HG02981 (cell line): ENCODE measurements at regions not wholly inside any gene's neighbourhood (a gene's known extent, or its start where the extent isn't known, plus 50 kb on each side); places are given as distances from the start of the nearest gene placed in this dataset.
"Not testable (repeated sequence)": the region's sequence is repeated elsewhere in the genome, so short reads cannot be mapped to it uniquely, and the experiment has no call there.

Experiments used
- ATAC-seq: cut with Tn5 transposase; IDR thresholded peaks from one replicate; pipeline ENCODE4 v1.9.1; 2021; ENCODE audit warnings: mild to moderate bottlenecking, moderate library complexity; ENCODE audit not compliant: unreplicated experiment

DNA sequence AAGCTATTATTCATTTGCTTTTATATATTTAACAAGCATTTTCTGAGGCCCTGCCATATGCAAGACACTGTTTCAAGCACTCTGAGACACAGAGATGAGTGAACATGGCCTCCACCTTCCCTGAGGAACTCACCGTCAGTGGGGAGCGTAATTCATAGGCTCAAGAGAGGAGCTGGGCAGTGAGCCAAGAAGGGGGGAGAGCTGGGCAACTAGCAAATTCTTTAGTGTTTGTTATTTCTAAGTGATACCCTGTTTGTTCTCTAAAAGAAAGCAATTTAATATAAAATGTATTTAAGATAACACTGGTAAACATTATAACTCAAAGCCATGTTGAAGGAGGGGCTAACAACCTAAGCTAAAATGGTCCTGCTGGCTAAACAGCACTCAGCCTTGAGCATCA lies 119.2 kb upstream of the NGF start:
- ATAC-seq: no peak

DNA sequence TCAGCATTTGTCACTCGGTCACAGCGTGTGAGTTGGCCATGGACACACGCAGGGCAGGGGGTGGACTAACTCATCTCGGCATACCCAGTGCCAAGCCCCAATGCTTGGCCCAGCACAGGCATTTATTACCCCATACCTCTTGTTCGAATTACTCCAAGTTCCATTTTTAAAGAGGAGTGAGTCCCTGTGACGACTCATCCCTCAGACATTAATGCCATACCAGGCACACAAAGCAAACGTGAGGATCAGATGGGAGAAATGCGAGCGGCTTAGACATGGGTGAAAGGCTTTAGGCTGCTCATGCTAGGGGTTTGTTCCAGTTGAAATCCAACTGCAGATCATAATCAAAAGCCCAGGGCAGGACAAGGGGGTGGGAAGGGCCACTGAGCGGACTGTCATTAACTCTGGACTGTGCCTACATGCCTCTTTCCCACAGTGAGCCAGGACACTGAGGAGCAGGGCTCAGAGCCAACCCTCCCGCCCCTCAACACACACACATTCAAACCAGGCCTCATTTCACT lies 118.5 kb upstream of the NGF start:
- ATAC-seq: no peak

DNA sequence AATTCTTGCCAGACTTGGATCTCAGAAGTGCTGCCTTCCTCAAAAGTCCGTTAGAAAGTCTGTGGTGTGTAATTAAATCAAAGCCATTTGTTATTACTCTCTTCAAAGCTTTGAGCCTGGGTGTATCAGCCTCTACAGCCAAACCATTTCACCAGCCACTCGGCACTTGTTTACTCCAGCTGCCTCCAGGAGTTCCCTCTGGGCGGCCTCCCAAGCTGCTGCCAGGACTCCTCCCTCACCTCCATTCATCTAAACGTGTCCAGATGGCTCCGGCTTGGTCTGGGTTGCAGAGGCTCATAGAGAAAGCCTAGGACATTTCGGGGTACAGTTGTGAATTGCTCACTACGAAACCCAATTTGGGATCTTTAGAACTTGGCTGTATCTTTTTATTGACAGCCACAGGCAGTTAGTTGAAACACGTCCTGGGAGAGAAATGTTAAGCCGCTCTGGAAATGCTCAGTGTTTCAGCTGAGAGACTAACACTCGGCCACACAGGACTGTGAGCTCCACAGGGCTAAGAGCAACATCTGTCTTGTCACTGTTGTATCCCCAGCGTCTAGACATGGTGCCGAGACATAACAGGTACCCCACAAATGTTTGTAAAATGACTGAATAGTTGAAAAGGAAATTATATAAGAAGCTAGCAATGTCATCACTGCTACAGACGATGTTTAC lies 116.9 kb upstream of the NGF start:
- no peak for ATAC-seq

DNA sequence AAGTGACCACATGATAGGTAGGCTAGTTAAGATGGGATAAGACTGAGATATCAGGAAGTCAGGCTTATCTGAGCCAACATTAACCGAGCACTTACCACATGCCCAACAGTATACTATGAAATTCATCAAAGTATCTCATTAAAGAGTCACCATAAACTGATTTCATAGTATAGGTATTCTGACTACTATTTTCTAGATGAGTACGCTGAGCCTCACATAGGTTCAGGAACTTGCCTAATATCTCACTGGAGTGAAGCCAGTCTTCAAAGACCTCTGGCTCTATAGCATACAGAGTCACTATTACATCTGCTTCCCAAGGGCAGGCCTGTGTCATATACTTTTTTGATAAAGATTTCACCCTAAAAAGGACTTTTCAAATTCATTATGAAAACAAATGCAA lies 115.6 kb upstream of the NGF start:
- ATAC-seq: no peak

DNA sequence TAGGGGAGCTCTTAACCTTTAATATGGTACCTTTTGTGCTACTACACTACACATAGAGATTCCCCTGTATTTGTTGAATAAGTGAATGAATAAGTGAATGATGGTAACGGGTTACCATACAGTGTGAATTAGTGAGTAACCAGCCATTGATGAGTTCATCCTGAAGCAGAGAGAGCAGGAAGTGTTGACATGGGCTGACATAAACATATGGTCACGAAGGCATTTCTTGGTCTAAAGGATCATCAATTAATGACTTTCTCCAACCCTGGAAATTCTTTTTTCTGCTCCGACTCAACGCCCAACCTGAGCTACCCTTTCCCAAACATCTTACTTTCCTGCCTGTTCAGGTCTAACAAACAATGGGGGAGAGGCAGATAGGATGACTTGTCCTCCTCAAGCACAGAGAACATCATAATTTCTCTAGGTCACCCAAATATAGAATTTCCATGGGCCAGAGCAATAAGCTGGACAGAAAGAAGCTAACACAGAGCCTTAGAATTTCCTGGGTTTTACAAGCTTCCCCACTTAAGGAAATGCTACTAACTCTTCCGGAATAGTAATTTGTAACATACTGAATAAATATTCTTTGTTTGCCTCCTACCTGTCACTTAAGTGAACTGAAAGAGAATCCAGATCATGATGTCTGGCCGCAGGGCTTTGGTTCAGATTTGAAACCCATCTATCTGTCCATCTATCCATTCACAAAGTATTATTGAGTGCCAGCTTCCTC lies 114.7 kb upstream of the NGF start:
- ATAC-seq: no peak

DNA sequence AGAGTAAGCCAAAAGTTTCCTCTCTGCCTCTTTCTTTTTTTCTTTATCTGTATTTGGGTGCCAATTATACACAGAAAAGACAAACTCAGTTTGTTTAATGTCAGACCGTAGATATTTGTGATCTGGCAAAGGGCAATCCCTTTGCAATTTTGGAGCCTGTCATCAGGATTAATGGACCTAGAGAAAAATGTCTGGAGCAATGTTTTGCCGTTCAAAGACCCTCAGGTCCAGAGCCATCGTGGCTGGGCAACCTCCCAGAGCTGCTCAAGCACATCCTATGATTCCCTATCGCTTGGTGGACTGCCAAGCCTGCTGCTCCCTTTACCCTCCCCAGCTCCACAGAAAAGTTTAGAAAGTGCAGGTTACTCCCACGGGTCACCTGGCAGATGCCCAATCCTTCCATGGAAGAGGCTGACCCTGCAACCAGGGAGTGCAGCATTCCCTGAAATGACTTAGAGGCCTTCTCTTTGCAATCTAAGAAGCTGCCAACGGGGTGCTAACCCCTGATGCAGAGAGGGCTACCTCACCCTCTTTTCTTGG lies 112.5 kb upstream of the NGF start:
- ATAC-seq: no peak

- ATAC-seq: no peak
Observed at GRCh38 chr1:115448282-115449044, 110.4 kb upstream of the NGF start.

GRCh38 chr1:115447672-115448071 lies 109.6 kb upstream of the NGF start:
- ATAC-seq: no peak

- no peak for ATAC-seq
Observed at GRCh38 chr1:115445090-115445489, 107.0 kb upstream of the NGF start.

DNA sequence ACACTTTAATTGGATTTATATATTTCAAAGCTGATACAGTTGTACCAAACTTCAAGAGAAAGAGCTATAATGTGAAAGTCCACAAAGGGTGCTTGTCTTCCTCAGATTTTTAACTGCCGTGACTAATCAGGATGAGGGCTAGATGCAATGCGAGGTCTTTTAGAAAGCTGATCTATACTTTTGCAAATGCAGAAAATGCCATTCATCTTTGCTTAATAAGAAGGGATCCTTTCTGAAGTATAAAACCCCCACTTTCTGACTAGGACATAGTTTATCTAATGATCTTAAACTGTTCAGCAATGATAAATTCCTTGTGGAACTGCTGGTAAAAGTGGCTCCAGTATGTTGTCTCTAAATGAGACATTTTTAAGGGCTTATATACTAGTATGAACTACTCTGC lies 102.7 kb upstream of the NGF start:
- no peak for ATAC-seq

GRCh38 chr1:115439520-115439919 lies 101.5 kb upstream of the NGF start:
- not testable (repeated sequence) for ATAC-seq

DNA sequence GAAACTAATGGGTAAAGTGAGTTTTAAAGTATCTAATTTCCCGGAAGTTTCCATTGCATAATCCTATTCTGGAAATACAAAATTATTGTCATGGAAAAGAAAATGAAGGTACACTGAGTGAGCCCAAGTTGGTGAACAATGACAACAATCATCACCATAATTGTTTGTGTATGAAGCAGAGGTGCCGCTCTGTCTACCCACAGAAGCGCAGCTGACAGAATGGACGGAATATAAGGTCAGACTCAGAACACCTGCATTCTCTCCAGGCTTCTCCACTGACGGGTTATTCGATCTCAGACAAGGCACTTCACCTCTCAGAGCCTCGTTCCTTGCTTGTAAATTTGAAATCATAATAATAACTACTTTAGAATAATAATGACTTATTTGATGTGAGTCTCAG lies 99.1 kb upstream of the NGF start:
- no peak for ATAC-seq

DNA sequence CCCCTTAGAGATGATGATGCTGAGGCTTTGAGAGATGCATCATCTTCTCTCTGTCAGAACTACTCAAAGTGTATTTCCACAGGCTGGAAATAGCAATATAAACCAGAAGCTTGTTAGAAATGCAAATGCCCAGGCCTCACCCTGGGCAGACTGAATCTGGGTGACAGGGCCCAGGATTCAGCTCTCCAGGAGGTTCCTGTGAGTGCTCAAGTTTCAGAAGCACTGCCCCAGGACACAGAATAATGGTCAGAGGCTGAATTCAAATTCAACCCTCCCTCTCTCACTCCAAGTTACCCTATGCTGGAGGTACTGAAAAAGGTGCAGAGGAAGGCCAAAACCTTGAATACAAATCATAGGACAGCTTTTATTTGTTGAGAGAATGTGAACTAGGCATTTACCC lies 98.5 kb upstream of the NGF start:
- ATAC-seq: no peak

DNA sequence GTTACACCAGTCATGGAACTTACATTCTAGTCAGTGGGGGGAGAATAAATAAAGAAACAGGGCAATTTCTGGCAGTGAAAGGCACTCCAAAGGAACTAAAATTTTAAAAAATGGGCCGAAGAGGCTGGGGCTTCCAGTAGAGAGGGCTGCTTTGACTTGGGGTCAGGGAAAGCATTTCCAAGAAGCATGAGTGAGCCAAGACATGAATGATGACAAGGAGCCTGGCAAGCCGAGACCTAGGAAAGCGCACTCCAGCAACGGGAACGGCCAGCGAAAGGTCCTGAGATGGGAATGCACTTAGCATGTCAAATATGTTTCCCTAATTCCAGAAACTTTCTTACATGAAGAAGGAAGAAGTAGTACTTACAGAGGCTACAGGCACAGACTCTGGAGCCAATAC lies 95.4 kb upstream of the NGF start:
- ATAC-seq: no peak

GRCh38 chr1:115432061-115432460 lies 94.0 kb upstream of the NGF start:
- no peak for ATAC-seq

GRCh38 chr1:115430441-115431158 lies 92.6 kb upstream of the NGF start:
- no peak for ATAC-seq

- no peak for ATAC-seq
Observed at GRCh38 chr1:115429884-115430283, 91.8 kb upstream of the NGF start.

DNA sequence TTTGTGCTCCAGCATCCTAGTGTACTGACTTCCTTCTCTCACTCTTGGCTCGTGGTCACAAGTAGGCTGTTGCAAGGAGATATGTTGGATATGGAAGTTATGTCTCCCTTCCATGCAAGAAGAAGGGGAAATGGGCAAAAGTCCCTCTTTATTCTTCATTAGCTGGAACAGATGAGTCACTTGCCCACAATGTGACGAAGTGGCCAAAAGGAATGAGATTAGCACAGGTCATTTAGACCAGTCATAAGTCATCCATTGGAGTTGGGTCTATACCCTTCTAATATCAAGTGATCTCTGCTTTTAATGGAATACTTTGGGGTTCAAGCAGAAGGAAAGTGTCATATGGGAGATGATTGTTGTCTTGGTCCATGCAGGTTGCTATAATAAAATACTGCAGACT lies 91.2 kb upstream of the NGF start:
- ATAC-seq: no peak

- ATAC-seq: no peak
Observed at GRCh38 chr1:115428676-115429075, 90.6 kb upstream of the NGF start.

DNA sequence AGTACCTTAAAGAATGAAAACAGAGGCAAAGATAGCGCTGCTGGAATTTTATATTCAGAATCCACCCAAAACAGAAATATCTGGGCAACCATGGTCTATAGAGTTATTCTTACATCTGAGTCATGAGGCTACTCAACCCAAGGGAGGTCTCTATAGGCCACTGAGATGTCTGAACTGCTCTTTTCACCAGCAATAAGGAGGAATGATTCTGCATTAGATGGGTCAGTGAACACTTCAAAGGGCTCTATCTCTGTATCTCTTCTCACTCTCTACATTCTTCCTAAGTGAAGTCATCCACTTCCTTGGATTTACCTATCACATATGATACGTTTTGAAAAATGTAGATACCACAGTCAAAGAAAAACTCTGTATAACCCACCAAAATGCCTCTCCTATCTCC lies 90.2 kb upstream of the NGF start:
- ATAC-seq: no peak

DNA sequence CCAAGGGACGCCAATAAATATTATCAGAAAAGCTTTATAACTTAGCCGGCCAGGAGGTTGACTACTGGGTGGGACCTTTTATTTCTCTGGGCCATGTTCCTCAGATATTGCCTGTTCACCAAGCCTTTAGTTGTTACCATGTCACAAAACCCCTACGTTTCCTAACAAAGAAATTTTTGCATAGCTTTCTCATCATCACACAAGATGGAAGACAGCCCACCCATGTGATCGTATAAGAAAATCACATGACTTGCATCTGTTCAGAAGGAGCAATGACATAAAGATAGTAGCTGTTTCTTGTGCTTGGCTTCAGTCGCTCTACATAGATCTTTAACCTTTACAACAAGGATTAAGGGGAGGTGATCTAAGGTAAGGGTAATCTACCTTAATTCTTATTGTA lies 88.9 kb upstream of the NGF start:
- ATAC-seq: no peak
